Panc1 (cell line): ENCODE measurements at regions not wholly inside any gene's neighbourhood (a gene's known extent, or its start where the extent isn't known, plus 50 kb on each side); places are given as distances from the start of the nearest gene placed in this dataset.

Source experiments
- ATAC-seq: fragments of 200-7000 bp; cut with Tn5 transposase; 2 replicates; pipeline ENCODE4 v1.9.1; 2020; ENCODE audit warnings: mild to moderate bottlenecking, moderate library complexity
- BruUV-seq: library from RNA; stranded (reverse); fragments of 400-500 nt; replicated peaks from 2 replicates; lab custom pipeline; 2021; lab: Mats Ljungman, UMichigan
- CTCF ChIA-PET: fragments of 300-600 bp; sonication (Branson Sonifier 250); formaldehyde crosslinking; loops from one replicate; lab custom pipeline; 2022; ENCODE audit warnings: antibody characterized with exemption; lab: Charles Lee
- POLR2A ChIA-PET: fragments of 300-600 bp; sonication (Branson Sonifier 250); formaldehyde crosslinking; loops from one replicate; lab custom pipeline; 2022; ENCODE audit warnings: antibody characterized with exemption; lab: Charles Lee
- DNase-seq: peaks from one replicate; pipeline ENCODE4 v3.0.0-alpha.2; 2010; ENCODE audit warnings: low read depth, low spot score
- H3K27ac ChIP-seq: 2 replicates; pipeline ENCODE4 v1.5.1; 2011; ENCODE audit warnings: mild to moderate bottlenecking, low read length, inconsistent platforms
- H3K27me3 ChIP-seq: fragments of 200-500 bp; sonication (Bioruptor generic); 2 replicates; pipeline ENCODE4 v1.6.0; 2014; ENCODE audit warnings: low read length, inconsistent platforms; ENCODE audit not compliant: control insufficient read depth, insufficient read depth
- H3K36me3 ChIP-seq: fragments of 200-500 bp; sonication (Bioruptor generic); 2 replicates; pipeline ENCODE4 v1.5.1; 2014; ENCODE audit warnings: inconsistent platforms, mild to moderate bottlenecking, low read length, moderate library complexity; ENCODE audit not compliant: control insufficient read depth, insufficient read depth
- H3K4me1 ChIP-seq: 2 replicates; pipeline ENCODE4 v1.5.1; 2011; ENCODE audit warnings: inconsistent platforms, mild to moderate bottlenecking, low read length, moderate library complexity; ENCODE audit not compliant: control insufficient read depth, insufficient read depth
- H3K4me3 ChIP-seq, 2 experiments: 2 replicates each; pipeline ENCODE4 v1.5.1; 2011 to 2012; ENCODE audit warnings: low read depth in 2 of 2, low read length in 2 of 2, mild to moderate bottlenecking in 2 of 2, inconsistent platforms in 1 of 2, moderate library complexity in 1 of 2
- H3K9me3 ChIP-seq: fragments of 200-500 bp; sonication (Bioruptor generic); 2 replicates; pipeline ENCODE4 v1.5.1; 2014; ENCODE audit warnings: low read depth, mild to moderate bottlenecking, inconsistent platforms, low read length, moderate library complexity; ENCODE audit not compliant: control insufficient read depth, insufficient read depth
- POLR2AphosphoS5 ChIP-seq: IDR thresholded peaks from 2 replicates; pipeline ENCODE4 v1.6.1; 2012; ENCODE audit warnings: mild to moderate bottlenecking, low read depth, low read length, moderate library complexity
- REST ChIP-seq, 2 experiments: IDR thresholded peaks; 2 replicates each; pipeline ENCODE4 v1.6.1; 2011 to 2012; ENCODE audit warnings: low read depth in 2 of 2, control low read depth in 1 of 2, low read length in 1 of 2, mild to moderate bottlenecking in 1 of 2, moderate library complexity in 1 of 2; ENCODE audit not compliant: insufficient read depth in 1 of 2
- SIN3A ChIP-seq: IDR thresholded peaks from 2 replicates; pipeline ENCODE4 v1.6.1; 2012; ENCODE audit warnings: low read depth, mild to moderate bottlenecking, low read length, moderate library complexity, borderline replicate concordance; ENCODE audit not compliant: insufficient read depth
- TCF7L2 ChIP-seq: IDR thresholded peaks from 2 replicates; pipeline ENCODE4 v1.6.1; 2011; ENCODE audit warnings: mild to moderate bottlenecking, low read depth, low read length, inconsistent platforms
- in situ Hi-C: cut with HindIII; loops from 2 replicates; pipeline ENCODE4 v1.10.0; 2016; ENCODE audit warnings: low sequenced_read_pairs, low pct_unique_long_range_greater_than_20kb
- intact Hi-C: fragments of 100-400 bp; cut with micrococcal nuclease; formaldehyde crosslinking; loops from one replicate; pipeline ENCODE4 v1.10.0; 2022; ENCODE audit not compliant: unreplicated experiment
- TF ChIP-seq, protein P1 (sequence below): fragments of 450-650 bp; IDR thresholded peaks from 2 replicates; pipeline ENCODE4 v1.5.1; 2017; ENCODE audit warnings: mild to moderate bottlenecking

DNA sequence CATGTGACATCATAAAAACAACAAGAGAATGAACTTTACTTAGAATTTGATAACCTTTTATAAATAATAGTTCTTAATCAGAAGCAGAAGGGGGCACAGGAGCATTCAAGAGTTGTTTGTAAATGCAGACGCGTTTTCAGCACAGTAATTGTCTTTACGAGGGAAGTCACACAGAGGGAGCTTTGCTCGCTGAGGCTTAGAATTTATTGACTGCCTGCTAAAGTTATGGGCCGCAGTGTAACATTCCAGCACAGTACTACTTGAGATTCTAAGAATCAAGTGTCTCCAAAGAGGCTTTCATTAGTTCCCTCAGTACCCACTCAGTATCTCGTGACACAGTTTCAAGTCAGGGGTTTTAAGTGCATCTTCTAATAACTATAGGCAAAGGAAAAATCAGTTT lies 288.7 kb downstream of the NR2F2 start:
- no peaks in the 10 kb centered on the region for H3K27me3 ChIP-seq
- intact Hi-C loops: no loop called here
- TF ChIP-seq REST (IDR thresholded peaks at IDR 0.05; ENCODE audit: insufficient read depth in 1 of 2, low read depth in 2 of 2, low read length in 1 of 2) (no peak), SIN3A (no peak), TCF7L2 (no peak), POLR2AphosphoS5 (no peak)
- TF ChIP-seq, protein P1, sequence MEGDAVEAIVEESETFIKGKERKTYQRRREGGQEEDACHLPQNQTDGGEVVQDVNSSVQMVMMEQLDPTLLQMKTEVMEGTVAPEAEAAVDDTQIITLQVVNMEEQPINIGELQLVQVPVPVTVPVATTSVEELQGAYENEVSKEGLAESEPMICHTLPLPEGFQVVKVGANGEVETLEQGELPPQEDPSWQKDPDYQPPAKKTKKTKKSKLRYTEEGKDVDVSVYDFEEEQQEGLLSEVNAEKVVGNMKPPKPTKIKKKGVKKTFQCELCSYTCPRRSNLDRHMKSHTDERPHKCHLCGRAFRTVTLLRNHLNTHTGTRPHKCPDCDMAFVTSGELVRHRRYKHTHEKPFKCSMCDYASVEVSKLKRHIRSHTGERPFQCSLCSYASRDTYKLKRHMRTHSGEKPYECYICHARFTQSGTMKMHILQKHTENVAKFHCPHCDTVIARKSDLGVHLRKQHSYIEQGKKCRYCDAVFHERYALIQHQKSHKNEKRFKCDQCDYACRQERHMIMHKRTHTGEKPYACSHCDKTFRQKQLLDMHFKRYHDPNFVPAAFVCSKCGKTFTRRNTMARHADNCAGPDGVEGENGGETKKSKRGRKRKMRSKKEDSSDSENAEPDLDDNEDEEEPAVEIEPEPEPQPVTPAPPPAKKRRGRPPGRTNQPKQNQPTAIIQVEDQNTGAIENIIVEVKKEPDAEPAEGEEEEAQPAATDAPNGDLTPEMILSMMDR: no peak
- no peaks in the 10 kb centered on the region for H3K4me1 ChIP-seq
- no TSS peak for BruUV-seq
- no peaks in the 10 kb centered on the region for H3K36me3 ChIP-seq
- no peaks in the 10 kb centered on the region for H3K9me3 ChIP-seq
- CTCF ChIA-PET: no interaction called here
- ATAC-seq: no peak
- DNase-seq: no peak
- POLR2A ChIA-PET: no interaction called here
- in situ Hi-C loops: no loop called here
- H3K27ac ChIP-seq: no peak overlapping the region
- H3K4me3 ChIP-seq: no peak overlapping the region

DNA sequence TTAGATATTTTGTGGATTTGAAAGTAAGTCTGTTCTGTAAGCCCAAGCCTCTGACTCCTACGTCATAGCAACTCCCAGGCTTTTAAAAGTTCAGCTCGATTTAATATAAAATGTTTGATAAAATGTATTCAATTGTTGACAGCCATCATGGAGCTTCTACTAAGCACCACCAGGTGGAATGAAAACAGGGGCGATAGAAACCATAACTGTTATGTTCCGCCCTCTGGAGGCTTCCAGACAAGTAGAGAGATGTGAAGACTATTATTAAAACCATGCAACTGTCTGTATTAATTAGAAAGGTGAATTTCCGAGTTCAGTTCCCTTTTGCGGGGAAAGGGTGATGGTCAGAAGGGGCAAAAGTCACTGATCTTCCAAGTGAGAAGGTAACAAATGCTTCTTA lies 292.2 kb downstream of the NR2F2 start:
- Histone ChIP-seq H3K27ac (no peak overlapping the region), H3K4me3 (no peak overlapping the region), H3K4me1 (no peaks in the 10 kb centered on the region), H3K36me3 (no peaks in the 10 kb centered on the region), H3K9me3 (no peaks in the 10 kb centered on the region), H3K27me3 (no peaks in the 10 kb centered on the region)
- intact Hi-C loops: no loop called here
- TF ChIP-seq POLR2AphosphoS5 (no peak), SIN3A (no peak), TCF7L2 (no peak), REST (IDR thresholded peaks at IDR 0.05; ENCODE audit: insufficient read depth in 1 of 2, low read depth in 2 of 2, low read length in 1 of 2) (no peak)
- TF ChIP-seq, protein P1: no peak
- in situ Hi-C loops: no loop called here
- ATAC-seq (no peak), DNase-seq (no peak)
- no TSS peak for BruUV-seq
- ChIA-PET POLR2A (no interaction called here), CTCF (no interaction called here)
